Esophagus (tissue), 2 donors: ENCODE measurements at regions not wholly inside any gene's neighbourhood (a gene's known extent, or its start where the extent isn't known, plus 50 kb on each side); places are given as distances from the start of the nearest gene placed in this dataset.

ENCODE experiments used
- H3K27ac ChIP-seq, 2 donors: one replicate each; pipeline ENCODE4 v1.5.1; 2013; ENCODE audit warnings: low read depth in 2 of 2, mild to moderate bottlenecking in 2 of 2, inconsistent platforms in 1 of 2, low read length in 1 of 2, moderate library complexity in 1 of 2
- H3K27me3 ChIP-seq, 2 donors: one replicate each; pipeline ENCODE4 v1.6.1; 2013; ENCODE audit warnings: low read length in 2 of 2, control low read depth in 1 of 2, mild to moderate bottlenecking in 1 of 2; ENCODE audit not compliant: insufficient read depth in 2 of 2, control insufficient read depth in 1 of 2
- H3K36me3 ChIP-seq, 2 donors: one replicate each; pipeline ENCODE4 v1.6.1; 2013; ENCODE audit warnings: low read length in 1 of 2; ENCODE audit not compliant: control insufficient read depth in 2 of 2, insufficient read depth in 2 of 2
- H3K4me1 ChIP-seq, 2 donors: one replicate each; pipeline ENCODE4 v1.6.1; 2013; ENCODE audit warnings: low read length in 1 of 2; ENCODE audit not compliant: control insufficient read depth in 2 of 2, insufficient read depth in 2 of 2
- H3K4me3 ChIP-seq, 2 donors: one replicate each; pipeline ENCODE4 v1.5.1; 2013; ENCODE audit warnings: low read length in 2 of 2, mild to moderate bottlenecking in 2 of 2, low read depth in 1 of 2, moderate library complexity in 1 of 2
- H3K9me3 ChIP-seq, 2 donors: one replicate each; pipeline ENCODE4 v1.6.1; 2013; ENCODE audit warnings: mild to moderate bottlenecking in 2 of 2, low read depth in 1 of 2, low read length in 1 of 2, moderate library complexity in 1 of 2; ENCODE audit not compliant: control insufficient read depth in 2 of 2, insufficient read depth in 1 of 2
- WGBS, 2 donors: extraction: QIAGEN DNeasy Blood & Tissue Kit; methylation state at CpG; one replicate each; pipeline ENCODE4 v1.1.7; 2013; 5-methylcytosine and 5-hydroxymethylcytosine counted together
- donor health status: healthy with polysubstance abuse.
- donor health status: Bipolar disorder and iron deficiency.

GRCh38 chr18:59085797-59086196, 53.9 kb upstream of the SEC11C start:
- Histone ChIP-seq H3K4me1 (no peaks in the 10 kb centered on the region), H3K27ac (no peak overlapping the region), H3K4me3 (no peak overlapping the region), H3K36me3 (no peaks in the 10 kb centered on the region), H3K27me3 (peaks cover 0 to 3% of the 10 kb centered on the region in 2 donors), H3K9me3 (no peaks in the 10 kb centered on the region)
- WGBS, 2 donors, result 57 to 61% methylated on average over 1 of the region's 1 CpG

GRCh38 chr18:59086522-59086921, 53.2 kb upstream of the SEC11C start:
- WGBS, 2 donors, result 55 to 57% methylated on average over 4 of the region's 4 CpGs
- Histone ChIP-seq H3K4me3 (no peak overlapping the region), H3K27me3 (peaks cover 0 to 3% of the 10 kb centered on the region in 2 donors), H3K4me1 (no peaks in the 10 kb centered on the region), H3K27ac (no peak overlapping the region), H3K9me3 (no peaks in the 10 kb centered on the region), H3K36me3 (no peaks in the 10 kb centered on the region)

DNA sequence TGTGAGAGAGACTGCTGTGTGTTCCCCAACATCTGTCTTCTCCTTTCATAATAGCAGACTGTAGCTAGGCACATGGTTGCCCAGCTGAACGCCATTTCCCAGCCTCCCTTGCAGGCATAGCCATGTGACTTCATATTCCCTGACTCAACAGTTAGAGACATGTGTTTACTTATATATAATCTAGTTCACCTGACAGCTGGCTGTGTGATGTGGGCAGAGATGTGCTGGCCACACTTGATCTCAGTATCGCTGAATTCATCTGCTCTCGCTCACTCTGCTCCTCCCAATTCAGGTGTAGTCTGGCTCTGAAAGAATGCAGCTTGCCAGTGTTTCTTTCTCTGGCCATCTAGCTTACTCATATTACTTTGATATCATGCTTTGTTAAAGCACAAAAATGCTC, 52.3 kb upstream of the SEC11C start:
- Histone ChIP-seq H3K4me1 (no peaks in the 10 kb centered on the region), H3K27me3 (peaks cover 0 to 3% of the 10 kb centered on the region in 2 donors), H3K9me3 (no peaks in the 10 kb centered on the region), H3K4me3 (no peak overlapping the region), H3K27ac (no peak overlapping the region), H3K36me3 (no peaks in the 10 kb centered on the region)
- 68 to 77% methylated on average over 3 of the region's 3 CpGs for WGBS, 2 donors
